ENCODE measurements at regions not wholly inside any gene's neighbourhood (a gene's known extent, or its start where the extent isn't known, plus 50 kb on each side); places are given as distances from the start of the nearest gene placed in this dataset.
A peak's percentile ranks its signal among the peaks of the same experiment; 100 is the strongest.

DNA sequence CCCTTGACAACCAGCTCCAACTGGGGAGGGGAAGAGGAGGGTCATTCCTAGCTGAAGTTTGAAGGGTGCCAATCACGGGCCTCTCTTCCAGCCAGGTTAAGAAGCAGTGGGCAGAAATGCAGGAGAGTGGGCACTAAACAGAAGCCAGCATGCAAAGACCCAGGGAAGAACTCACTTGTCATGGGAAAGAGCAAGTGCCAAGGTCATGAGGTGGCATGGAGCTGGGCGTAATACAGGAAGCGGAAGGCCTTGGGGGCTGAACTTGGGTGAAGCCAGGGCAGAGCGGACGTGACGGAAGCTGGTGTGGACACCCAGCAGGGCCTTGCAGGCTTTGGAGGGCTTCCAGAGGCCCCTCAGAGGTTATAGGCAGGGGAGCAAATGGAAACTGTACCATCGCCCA, 302.1 kb downstream of the MAF start:
- H3K4me3 ChIP-seq (ENCODE audit: low read depth in 1 of 5, low read length in 5 of 5), result no peak overlapping the region
- no peaks in the 10 kb centered on the region for H3K36me3 ChIP-seq (ENCODE audit: control insufficient read depth in 5 of 5, insufficient read depth in 5 of 5, low read length in 5 of 5)
- H3K27me3 ChIP-seq (ENCODE audit: control insufficient read depth in 5 of 5, insufficient read depth in 4 of 5, low read length in 5 of 5), result no peaks in the 10 kb centered on the region
- H3K9ac ChIP-seq (ENCODE audit: low read length in 5 of 5), result no peak overlapping the region
- no peak overlapping the region for H3K27ac ChIP-seq (ENCODE audit: low read depth, low read length)
- H3K9me3 ChIP-seq (ENCODE audit: control insufficient read depth in 5 of 5, low read length in 5 of 5), result no peaks in the 10 kb centered on the region
- H3K4me1 ChIP-seq (ENCODE audit: control insufficient read depth in 5 of 5, insufficient read depth in 5 of 5, low read length in 5 of 5), result no peaks in the 10 kb centered on the region

DNA sequence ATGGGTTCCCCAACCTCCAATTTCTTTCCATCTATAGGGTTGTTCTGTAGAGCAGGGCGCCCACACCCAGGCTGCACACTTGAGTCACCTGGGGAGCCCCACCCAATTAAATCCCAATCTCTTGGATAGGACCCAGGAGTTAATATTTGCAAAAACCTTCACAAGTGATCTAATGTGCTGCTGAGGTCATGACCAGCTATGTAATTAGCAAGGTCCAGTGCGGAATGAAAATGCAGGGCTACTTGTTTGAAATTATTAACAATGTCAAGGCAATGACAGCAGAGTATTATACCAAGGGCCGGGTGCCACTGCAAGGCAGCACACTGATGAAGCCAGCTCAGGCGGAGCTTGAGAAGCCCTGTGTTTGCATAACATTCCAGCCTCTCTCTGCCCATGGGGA, 302.7 kb downstream of the MAF start:
- Histone ChIP-seq H3K4me1 (ENCODE audit: control insufficient read depth in 5 of 5, insufficient read depth in 5 of 5, low read length in 5 of 5) (no peaks in the 10 kb centered on the region), H3K4me3 (ENCODE audit: low read depth in 1 of 5, low read length in 5 of 5) (no peak overlapping the region), H3K9ac (ENCODE audit: low read length in 5 of 5) (no peak overlapping the region), H3K27me3 (ENCODE audit: control insufficient read depth in 5 of 5, insufficient read depth in 4 of 5, low read length in 5 of 5) (no peaks in the 10 kb centered on the region), H3K27ac (ENCODE audit: low read depth, low read length) (no peak overlapping the region), H3K36me3 (ENCODE audit: control insufficient read depth in 5 of 5, insufficient read depth in 5 of 5, low read length in 5 of 5) (no peaks in the 10 kb centered on the region), H3K9me3 (ENCODE audit: control insufficient read depth in 5 of 5, low read length in 5 of 5) (no peaks in the 10 kb centered on the region)

DNA sequence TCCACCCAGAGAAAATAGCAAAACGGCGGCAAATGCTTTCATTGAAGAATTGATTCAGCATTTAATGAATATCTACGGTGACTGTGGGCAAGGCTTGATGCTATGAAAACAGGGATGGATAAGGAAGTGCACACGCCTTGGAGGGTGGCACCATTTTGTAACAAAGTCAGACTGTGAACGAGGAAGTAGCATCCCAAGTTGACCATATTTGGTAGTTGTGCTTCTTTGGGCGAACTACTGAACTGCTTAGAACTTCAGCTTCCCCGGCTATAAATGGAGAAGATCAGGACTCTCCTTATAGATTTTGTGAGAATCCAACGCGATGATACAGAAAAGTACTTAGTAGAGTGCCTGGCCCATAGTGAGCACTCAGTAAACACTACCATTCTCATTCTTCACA, 303.2 kb downstream of the MAF start:
- no peaks in the 10 kb centered on the region for H3K4me1 ChIP-seq (ENCODE audit: control insufficient read depth in 5 of 5, insufficient read depth in 5 of 5, low read length in 5 of 5)
- no peak overlapping the region for H3K27ac ChIP-seq (ENCODE audit: low read depth, low read length)
- H3K9ac ChIP-seq (ENCODE audit: low read length in 5 of 5), result no peak overlapping the region
- H3K4me3 ChIP-seq (ENCODE audit: low read depth in 1 of 5, low read length in 5 of 5), result no peak overlapping the region
- no peaks in the 10 kb centered on the region for H3K9me3 ChIP-seq (ENCODE audit: control insufficient read depth in 5 of 5, low read length in 5 of 5)
- no peaks in the 10 kb centered on the region for H3K27me3 ChIP-seq (ENCODE audit: control insufficient read depth in 5 of 5, insufficient read depth in 4 of 5, low read length in 5 of 5)
- H3K36me3 ChIP-seq (ENCODE audit: control insufficient read depth in 5 of 5, insufficient read depth in 5 of 5, low read length in 5 of 5), result no peaks in the 10 kb centered on the region

DNA sequence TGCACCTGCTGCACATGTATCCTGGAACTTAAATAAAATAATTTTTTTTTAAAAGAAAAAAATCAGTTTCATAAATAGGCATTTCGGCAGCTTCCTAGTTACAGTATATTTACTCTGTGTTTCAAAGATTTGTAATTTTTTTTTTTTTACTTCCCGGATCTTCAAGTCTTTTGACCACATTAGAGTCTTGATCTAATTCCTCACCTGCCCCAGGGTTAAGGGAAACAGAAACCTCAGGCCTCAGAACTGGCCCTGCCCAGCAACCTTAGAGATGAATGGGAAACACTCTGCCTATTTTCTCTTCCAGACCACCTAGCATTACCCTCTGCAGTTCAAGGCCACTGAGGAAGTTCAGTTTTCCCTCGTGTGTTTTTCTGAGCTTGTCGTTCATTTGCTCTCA, 304.0 kb downstream of the MAF start:
- H3K27me3 ChIP-seq (ENCODE audit: control insufficient read depth in 5 of 5, insufficient read depth in 4 of 5, low read length in 5 of 5), result no peaks in the 10 kb centered on the region
- H3K36me3 ChIP-seq (ENCODE audit: control insufficient read depth in 5 of 5, insufficient read depth in 5 of 5, low read length in 5 of 5), result no peaks in the 10 kb centered on the region
- H3K27ac ChIP-seq (ENCODE audit: low read depth, low read length), result no peak overlapping the region
- H3K4me1 ChIP-seq (ENCODE audit: control insufficient read depth in 5 of 5, insufficient read depth in 5 of 5, low read length in 5 of 5), result no peaks in the 10 kb centered on the region
- no peak overlapping the region for H3K4me3 ChIP-seq (ENCODE audit: low read depth in 1 of 5, low read length in 5 of 5)
- no peak overlapping the region for H3K9ac ChIP-seq (ENCODE audit: low read length in 5 of 5)
- no peaks in the 10 kb centered on the region for H3K9me3 ChIP-seq (ENCODE audit: control insufficient read depth in 5 of 5, low read length in 5 of 5)

DNA sequence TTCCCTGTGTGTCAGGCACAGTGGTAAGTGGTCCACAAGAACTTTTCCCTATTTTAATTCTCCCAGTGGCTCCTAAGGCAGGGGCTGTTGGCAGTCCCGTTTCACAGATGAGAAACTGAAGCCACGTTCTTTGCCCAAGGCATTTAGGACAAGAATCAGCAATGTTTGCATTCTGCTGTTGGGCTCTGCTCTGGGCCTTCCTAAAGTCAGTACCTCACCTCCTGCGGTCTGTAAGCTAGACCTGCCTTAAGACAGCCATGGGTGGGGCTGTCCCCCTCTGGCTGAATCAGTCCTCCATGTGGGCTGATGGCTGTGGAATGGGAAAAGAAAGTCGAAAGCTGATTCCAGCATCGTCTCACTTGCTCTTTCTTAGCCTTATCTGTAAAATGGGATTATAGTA, 304.8 kb downstream of the MAF start:
- H3K27ac ChIP-seq (ENCODE audit: low read depth, low read length), result no peak overlapping the region
- H3K4me1 ChIP-seq (ENCODE audit: control insufficient read depth in 5 of 5, insufficient read depth in 5 of 5, low read length in 5 of 5), result peaks cover 0 to 5% (median under 1%) of the 10 kb centered on the region in 5 donors
- H3K36me3 ChIP-seq (ENCODE audit: control insufficient read depth in 5 of 5, insufficient read depth in 5 of 5, low read length in 5 of 5), result no peaks in the 10 kb centered on the region
- no peak overlapping the region for H3K9ac ChIP-seq (ENCODE audit: low read length in 5 of 5)
- no peaks in the 10 kb centered on the region for H3K9me3 ChIP-seq (ENCODE audit: control insufficient read depth in 5 of 5, low read length in 5 of 5)
- no peaks in the 10 kb centered on the region for H3K27me3 ChIP-seq (ENCODE audit: control insufficient read depth in 5 of 5, insufficient read depth in 4 of 5, low read length in 5 of 5)
- no peak overlapping the region for H3K4me3 ChIP-seq (ENCODE audit: low read depth in 1 of 5, low read length in 5 of 5)

DNA sequence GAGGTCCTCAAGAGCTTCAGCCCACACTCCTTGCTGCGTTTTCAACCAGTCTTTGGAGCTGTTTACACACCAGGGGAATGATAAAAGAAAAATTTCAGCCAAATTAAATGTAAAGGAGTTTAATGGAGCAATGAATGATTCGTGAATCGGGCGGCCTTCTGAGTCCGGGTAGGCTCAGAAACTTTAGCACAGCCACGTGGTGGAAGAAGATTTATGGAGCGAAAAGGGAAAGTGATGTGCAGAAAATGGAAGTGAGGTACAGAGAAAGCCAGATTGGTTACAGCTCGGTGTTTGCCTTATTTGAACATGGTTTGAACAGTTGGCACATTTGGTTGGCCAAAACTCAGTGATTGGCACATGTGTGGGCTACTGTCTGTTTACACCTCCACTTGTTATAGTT, 305.4 kb downstream of the MAF start:
- no peaks in the 10 kb centered on the region for H3K36me3 ChIP-seq (ENCODE audit: control insufficient read depth in 5 of 5, insufficient read depth in 5 of 5, low read length in 5 of 5)

DNA sequence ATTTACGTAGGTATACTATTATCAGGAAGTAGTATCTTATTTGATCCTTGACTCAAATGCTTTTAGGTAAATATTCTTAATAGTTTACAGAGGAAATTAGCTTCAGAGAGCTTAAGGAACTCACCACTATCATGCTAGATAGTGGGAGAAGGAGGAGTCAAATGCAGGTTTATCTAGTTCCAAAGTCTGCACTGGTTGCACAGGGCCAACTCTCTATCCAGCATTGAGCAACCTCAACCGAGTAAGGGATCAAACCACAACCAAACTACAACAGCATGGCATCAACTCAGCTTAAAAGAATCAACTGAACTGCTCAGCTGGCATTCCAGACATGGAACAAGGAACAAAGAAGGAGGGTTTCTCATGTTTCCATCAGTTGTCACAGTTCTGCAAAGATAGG, 306.0 kb downstream of the MAF start:
- Histone ChIP-seq H3K9ac (ENCODE audit: low read length in 5 of 5) (no peak overlapping the region), H3K4me1 (ENCODE audit: control insufficient read depth in 5 of 5, insufficient read depth in 5 of 5, low read length in 5 of 5) (peaks cover 0 to 10% (median 6%) of the 10 kb centered on the region in 5 donors)

More for the DNA sequence above, 305.4 kb downstream of the MAF start:
- Histone ChIP-seq H3K4me1 (ENCODE audit: control insufficient read depth in 5 of 5, insufficient read depth in 5 of 5, low read length in 5 of 5) (peaks cover 0 to 10% (median 6%) of the 10 kb centered on the region in 5 donors), H3K27me3 (ENCODE audit: control insufficient read depth in 5 of 5, insufficient read depth in 4 of 5, low read length in 5 of 5) (no peaks in the 10 kb centered on the region), H3K9ac (ENCODE audit: low read length in 5 of 5) (no peak overlapping the region), H3K27ac (ENCODE audit: low read depth, low read length) (no peak overlapping the region), H3K9me3 (ENCODE audit: control insufficient read depth in 5 of 5, low read length in 5 of 5) (no peaks in the 10 kb centered on the region), H3K4me3 (ENCODE audit: low read depth in 1 of 5, low read length in 5 of 5) (no peak overlapping the region)

DNA sequence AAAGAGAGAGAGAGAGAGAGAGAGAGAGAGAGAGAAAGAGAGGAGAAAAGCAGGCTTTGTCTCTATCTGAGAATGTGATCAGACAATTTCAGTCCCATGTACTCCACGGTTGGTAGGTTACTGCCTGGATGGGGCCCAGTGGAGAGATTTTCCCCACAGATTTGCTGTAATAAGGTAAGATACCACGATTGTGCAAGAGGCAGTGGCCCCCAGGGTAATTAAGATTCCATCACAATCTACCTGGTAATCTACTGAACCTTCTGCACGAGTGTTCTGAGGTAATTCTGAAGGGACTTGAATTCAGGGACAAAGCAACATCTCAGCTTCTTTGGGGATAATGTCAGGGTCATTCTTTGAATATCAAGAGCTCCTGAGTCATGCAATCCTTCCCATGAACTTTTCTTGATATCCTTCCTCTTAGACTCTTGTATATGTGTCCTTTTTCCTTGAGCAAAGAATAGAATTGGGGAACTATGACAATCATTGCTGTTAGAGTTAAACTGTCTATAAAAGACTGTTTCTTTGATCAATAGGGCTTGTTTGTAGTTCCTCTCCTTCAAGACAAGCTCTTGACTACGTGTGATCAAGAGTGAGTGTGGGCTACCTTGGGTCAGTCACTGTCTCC, 306.6 kb downstream of the MAF start:
- H3K4me1 ChIP-seq (ENCODE audit: control insufficient read depth in 5 of 5, insufficient read depth in 5 of 5, low read length in 5 of 5), result peaks cover 0 to 10% (median 6%) of the 10 kb centered on the region in 5 donors
- no peak overlapping the region for H3K9ac ChIP-seq (ENCODE audit: low read length in 5 of 5)
- H3K27me3 ChIP-seq (ENCODE audit: control insufficient read depth in 5 of 5, insufficient read depth in 4 of 5, low read length in 5 of 5), result no peaks in the 10 kb centered on the region
- no peak overlapping the region for H3K4me3 ChIP-seq (ENCODE audit: low read depth in 1 of 5, low read length in 5 of 5)
- no peaks in the 10 kb centered on the region for H3K36me3 ChIP-seq (ENCODE audit: control insufficient read depth in 5 of 5, insufficient read depth in 5 of 5, low read length in 5 of 5)
- no peaks in the 10 kb centered on the region for H3K9me3 ChIP-seq (ENCODE audit: control insufficient read depth in 5 of 5, low read length in 5 of 5)
- no peak overlapping the region for H3K27ac ChIP-seq (ENCODE audit: low read depth, low read length)

More for the DNA sequence above, 306.0 kb downstream of the MAF start:
- Histone ChIP-seq H3K4me3 (ENCODE audit: low read depth in 1 of 5, low read length in 5 of 5) (no peak overlapping the region), H3K9me3 (ENCODE audit: control insufficient read depth in 5 of 5, low read length in 5 of 5) (no peaks in the 10 kb centered on the region), H3K36me3 (ENCODE audit: control insufficient read depth in 5 of 5, insufficient read depth in 5 of 5, low read length in 5 of 5) (no peaks in the 10 kb centered on the region), H3K27me3 (ENCODE audit: control insufficient read depth in 5 of 5, insufficient read depth in 4 of 5, low read length in 5 of 5) (no peaks in the 10 kb centered on the region), H3K27ac (ENCODE audit: low read depth, low read length) (no peak overlapping the region)

DNA sequence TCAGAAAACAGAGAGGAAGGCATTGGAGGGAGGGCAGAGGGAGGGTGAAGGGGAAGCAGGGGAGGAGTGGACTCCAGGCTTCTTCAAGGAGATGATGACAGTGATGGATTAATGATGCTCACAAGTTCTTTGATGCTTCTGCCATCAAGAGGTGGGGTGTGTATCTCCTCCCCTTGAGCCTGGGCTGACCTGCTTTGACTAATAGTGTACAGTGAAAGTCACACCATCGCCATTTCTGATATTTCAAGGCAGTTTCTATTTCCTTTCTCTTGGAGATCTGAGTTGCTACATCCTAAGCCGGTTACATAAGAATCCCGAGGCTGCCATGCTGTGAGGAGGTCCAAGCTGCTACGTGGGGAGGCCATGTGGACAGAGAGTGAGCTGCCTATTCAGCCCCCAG, 312.5 kb downstream of the MAF start:
- Histone ChIP-seq H3K4me1 (ENCODE audit: control insufficient read depth in 5 of 5, insufficient read depth in 5 of 5, low read length in 5 of 5) (peaks cover 0 to 26% (median 14%) of the 10 kb centered on the region in 5 donors), H3K9ac (ENCODE audit: low read length in 5 of 5) (no peak overlapping the region)

DNA sequence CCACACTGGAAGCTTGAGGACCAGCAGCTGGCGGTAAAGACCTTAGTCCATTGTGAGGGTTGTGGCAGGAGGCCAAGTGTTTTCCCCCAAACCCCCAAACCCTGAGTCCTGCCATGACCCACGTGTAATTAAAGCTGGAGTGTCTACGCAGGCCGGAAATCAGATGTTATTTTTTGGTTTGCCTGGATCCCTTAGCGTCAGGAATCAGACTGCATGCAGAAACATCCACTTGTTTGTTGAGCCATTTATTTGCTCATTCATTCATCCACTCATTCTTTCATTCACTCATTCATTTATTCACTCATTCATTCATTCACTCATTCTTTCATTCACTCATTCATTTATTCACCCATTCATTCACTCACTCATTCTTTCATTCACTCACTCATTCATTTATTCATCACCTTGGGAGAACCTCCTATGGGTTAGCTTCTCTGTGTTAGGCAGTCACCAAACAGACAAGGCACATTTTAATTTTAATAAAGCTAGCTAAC, 313.1 kb downstream of the MAF start:
- H3K9ac ChIP-seq (ENCODE audit: low read length in 5 of 5), result no peak overlapping the region
- H3K27ac ChIP-seq (ENCODE audit: low read depth, low read length), result no peak overlapping the region
- H3K4me1 ChIP-seq (ENCODE audit: control insufficient read depth in 5 of 5, insufficient read depth in 5 of 5, low read length in 5 of 5), result peaks cover 0 to 26% (median 14%) of the 10 kb centered on the region in 5 donors

More for the DNA sequence above, 312.5 kb downstream of the MAF start:
- H3K9me3 ChIP-seq (ENCODE audit: control insufficient read depth in 5 of 5, low read length in 5 of 5), result peaks cover 0 to 3% (median 0%) of the 10 kb centered on the region in 5 donors
- H3K27me3 ChIP-seq (ENCODE audit: control insufficient read depth in 5 of 5, insufficient read depth in 4 of 5, low read length in 5 of 5), result no peaks in the 10 kb centered on the region
- no peak overlapping the region for H3K4me3 ChIP-seq (ENCODE audit: low read depth in 1 of 5, low read length in 5 of 5)
- H3K27ac ChIP-seq (ENCODE audit: low read depth, low read length), result no peak overlapping the region
- H3K36me3 ChIP-seq (ENCODE audit: control insufficient read depth in 5 of 5, insufficient read depth in 5 of 5, low read length in 5 of 5), result no peaks in the 10 kb centered on the region

More for the DNA sequence above, 313.1 kb downstream of the MAF start:
- Histone ChIP-seq H3K9me3 (ENCODE audit: control insufficient read depth in 5 of 5, low read length in 5 of 5) (peaks cover 0 to 3% (median 0%) of the 10 kb centered on the region in 5 donors), H3K27me3 (ENCODE audit: control insufficient read depth in 5 of 5, insufficient read depth in 4 of 5, low read length in 5 of 5) (no peaks in the 10 kb centered on the region), H3K36me3 (ENCODE audit: control insufficient read depth in 5 of 5, insufficient read depth in 5 of 5, low read length in 5 of 5) (no peaks in the 10 kb centered on the region), H3K4me3 (ENCODE audit: low read depth in 1 of 5, low read length in 5 of 5) (peak overlapping the region in 3 of 5 donors; percentile 32 to 53 (median 47))

Data from subcutaneous abdominal adipose tissue (tissue), 5 donors.